HFFc6 (cell line): ENCODE measurements at regions not wholly inside any gene's neighbourhood (a gene's known extent, or its start where the extent isn't known, plus 50 kb on each side); places are given as distances from the start of the nearest gene placed in this dataset.

ENCODE experiments used
- DNase-seq: peaks from one replicate; pipeline ENCODE4 v3.0.0-alpha.2; 2018
- H3K27ac Mint-ChIP-seq: 2 replicates; pipeline ENCODE4 v1.8.0; 2020; ENCODE audit warnings: mild to moderate bottlenecking, mixed read lengths
- H3K27me3 Mint-ChIP-seq: 2 replicates; pipeline ENCODE4 v1.8.0; 2021; ENCODE audit warnings: mild to moderate bottlenecking, moderate library complexity, mixed read lengths; ENCODE audit not compliant: insufficient read depth
- H3K36me3 Mint-ChIP-seq: 2 replicates; pipeline ENCODE4 v1.8.0; 2021; ENCODE audit warnings: low read depth, mixed read lengths
- H3K4me1 Mint-ChIP-seq: 2 replicates; pipeline ENCODE4 v1.8.0; 2020; ENCODE audit warnings: low read depth, mixed read lengths
- H3K4me3 Mint-ChIP-seq: 2 replicates; pipeline ENCODE4 v1.8.0; 2020; ENCODE audit warnings: mild to moderate bottlenecking, moderate library complexity, mixed read lengths
- H3K9me3 Mint-ChIP-seq: 2 replicates; pipeline ENCODE4 v1.8.0; 2020; ENCODE audit warnings: mild to moderate bottlenecking, mixed read lengths
- TF ChIP-seq, protein P1 (sequence below): fragments of 200-600 bp; sonication (generic); IDR thresholded peaks from 2 replicates; pipeline ENCODE4 v1.5.0; 2021; ENCODE audit warnings: antibody characterized with exemption, mild to moderate bottlenecking

DNA sequence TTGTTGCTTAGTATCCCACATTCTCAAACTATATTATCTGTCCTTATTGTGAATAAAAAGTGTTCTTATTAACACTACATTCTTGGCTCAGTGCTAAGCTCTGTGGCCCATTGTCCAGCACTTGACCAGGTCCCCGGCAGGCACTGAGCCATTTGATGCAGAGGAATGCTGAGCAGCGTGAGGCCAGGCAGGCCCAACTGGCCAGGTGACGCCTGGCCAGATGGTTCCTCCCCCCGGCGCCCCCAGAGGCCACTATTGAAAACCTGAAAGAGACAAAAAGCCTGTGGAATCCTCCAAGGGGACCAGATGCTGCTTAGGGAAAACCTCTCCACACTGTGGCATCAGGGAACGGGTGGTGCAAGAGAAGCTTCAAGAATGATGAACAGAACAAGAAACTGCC is 597.5 kb upstream of the JAG1 start:
- Mint-ChIP-seq H3K4me3 (no peak overlapping the region), H3K27me3 (peaks cover 5% of the 10 kb centered on the region; the same call in 1 of the 2 replicates), H3K4me1 (peaks cover 23% of the 10 kb centered on the region), H3K27ac (no peak overlapping the region), H3K9me3 (no peaks in the 10 kb centered on the region), H3K36me3 (no peaks in the 10 kb centered on the region)
- no peak for DNase-seq
- TF ChIP-seq, protein P1, sequence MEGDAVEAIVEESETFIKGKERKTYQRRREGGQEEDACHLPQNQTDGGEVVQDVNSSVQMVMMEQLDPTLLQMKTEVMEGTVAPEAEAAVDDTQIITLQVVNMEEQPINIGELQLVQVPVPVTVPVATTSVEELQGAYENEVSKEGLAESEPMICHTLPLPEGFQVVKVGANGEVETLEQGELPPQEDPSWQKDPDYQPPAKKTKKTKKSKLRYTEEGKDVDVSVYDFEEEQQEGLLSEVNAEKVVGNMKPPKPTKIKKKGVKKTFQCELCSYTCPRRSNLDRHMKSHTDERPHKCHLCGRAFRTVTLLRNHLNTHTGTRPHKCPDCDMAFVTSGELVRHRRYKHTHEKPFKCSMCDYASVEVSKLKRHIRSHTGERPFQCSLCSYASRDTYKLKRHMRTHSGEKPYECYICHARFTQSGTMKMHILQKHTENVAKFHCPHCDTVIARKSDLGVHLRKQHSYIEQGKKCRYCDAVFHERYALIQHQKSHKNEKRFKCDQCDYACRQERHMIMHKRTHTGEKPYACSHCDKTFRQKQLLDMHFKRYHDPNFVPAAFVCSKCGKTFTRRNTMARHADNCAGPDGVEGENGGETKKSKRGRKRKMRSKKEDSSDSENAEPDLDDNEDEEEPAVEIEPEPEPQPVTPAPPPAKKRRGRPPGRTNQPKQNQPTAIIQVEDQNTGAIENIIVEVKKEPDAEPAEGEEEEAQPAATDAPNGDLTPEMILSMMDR, result peak; percentile 30; the same call in 1 of the 2 replicates

DNA sequence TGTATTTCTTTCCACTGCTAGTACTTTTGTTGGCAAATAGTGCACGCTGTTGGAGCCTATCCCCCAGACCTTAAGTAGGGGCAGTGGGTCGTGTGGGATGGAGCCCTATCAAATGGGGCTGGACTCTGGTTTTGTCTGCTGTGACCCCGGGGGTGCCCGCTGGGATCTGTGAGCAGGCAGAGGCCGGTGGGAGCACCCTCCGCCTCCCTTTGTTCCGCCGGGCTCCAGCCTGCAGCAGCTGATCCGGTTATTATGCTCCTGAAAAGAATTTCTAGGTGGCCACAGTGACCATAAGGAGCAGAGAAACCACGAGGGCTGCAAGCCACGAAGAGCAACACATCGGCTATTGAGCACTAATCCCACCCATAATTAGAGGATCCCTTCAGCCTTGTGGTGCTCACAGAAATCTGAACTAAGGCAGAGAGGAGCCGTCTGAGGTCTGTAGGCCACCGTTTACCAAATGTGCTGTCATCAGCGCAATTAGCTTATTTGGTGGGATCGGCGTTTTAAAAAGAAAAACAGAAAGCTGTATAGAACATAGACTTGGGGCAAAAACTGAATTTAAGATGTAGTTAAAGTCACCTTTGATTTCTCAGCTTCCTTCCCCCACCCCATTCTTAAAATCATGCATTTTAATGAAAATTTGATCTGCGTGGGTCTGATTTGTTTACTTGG is 598.3 kb upstream of the JAG1 start:
- Mint-ChIP-seq H3K36me3 (no peaks in the 10 kb centered on the region), H3K4me3 (no peak overlapping the region), H3K27ac (no peak overlapping the region), H3K27me3 (peaks cover 5% of the 10 kb centered on the region; the same call in 1 of the 2 replicates), H3K9me3 (no peaks in the 10 kb centered on the region), H3K4me1 (peaks cover 15% of the 10 kb centered on the region)
- DNase-seq, result no peak
- TF ChIP-seq, protein P1, result no peak

DNA sequence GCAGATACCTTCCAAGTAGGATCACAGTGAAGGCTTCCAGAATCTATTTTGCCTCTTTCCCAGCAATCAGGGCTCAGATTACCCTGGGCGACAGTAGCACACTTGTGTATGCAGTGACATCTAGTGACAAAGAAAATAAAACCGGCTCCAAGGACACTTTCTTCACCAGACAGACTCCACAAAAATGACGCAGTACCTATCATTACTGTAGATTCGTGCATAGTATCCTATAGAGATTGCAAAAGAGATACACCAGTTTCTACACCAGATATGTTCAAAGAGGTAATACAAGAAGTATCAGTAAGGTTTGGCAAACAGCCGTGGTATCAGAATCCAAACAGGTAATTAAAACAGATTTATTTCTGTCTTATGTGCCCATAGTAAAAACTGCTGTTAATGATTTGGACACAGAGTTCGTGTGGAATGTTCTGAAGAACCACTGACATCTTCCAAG is 600.4 kb upstream of the JAG1 start:
- Mint-ChIP-seq H3K27ac (no peak overlapping the region), H3K9me3 (no peaks in the 10 kb centered on the region), H3K4me3 (no peak overlapping the region), H3K27me3 (peaks cover 5% of the 10 kb centered on the region; the same call in 1 of the 2 replicates), H3K36me3 (no peaks in the 10 kb centered on the region), H3K4me1 (no peaks in the 10 kb centered on the region)
- TF ChIP-seq, protein P1, result peak; percentile 76
- peak; percentile 65 for DNase-seq

DNA sequence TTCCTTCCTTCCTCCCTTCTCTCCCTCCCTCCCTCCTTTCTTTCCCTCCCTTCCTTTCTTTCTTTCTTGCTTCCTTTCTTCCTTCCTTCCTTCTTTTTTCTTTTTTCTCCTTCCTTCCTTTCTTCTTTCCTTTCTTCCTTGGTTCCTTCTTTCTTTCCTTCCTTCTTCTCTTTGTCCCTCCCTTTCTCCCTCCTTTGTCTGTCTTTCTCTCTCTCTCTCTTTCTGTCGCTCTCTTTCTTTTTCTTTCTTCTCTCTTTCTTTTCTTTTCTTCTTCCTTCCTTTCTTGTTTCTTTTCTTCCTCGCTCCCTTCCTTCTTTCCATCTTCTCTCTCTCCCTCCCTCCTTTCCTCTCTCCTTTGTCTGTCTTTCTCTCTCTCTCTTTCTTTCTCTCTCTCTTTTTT is 601.9 kb upstream of the JAG1 start:
- Mint-ChIP-seq H3K27me3 (peaks cover 9% of the 10 kb centered on the region; the same call in 1 of the 2 replicates), H3K27ac (no peak overlapping the region), H3K9me3 (no peaks in the 10 kb centered on the region), H3K4me1 (no peaks in the 10 kb centered on the region), H3K4me3 (no peak overlapping the region), H3K36me3 (no peaks in the 10 kb centered on the region)
- TF ChIP-seq, protein P1, result no peak
- no peak for DNase-seq

DNA sequence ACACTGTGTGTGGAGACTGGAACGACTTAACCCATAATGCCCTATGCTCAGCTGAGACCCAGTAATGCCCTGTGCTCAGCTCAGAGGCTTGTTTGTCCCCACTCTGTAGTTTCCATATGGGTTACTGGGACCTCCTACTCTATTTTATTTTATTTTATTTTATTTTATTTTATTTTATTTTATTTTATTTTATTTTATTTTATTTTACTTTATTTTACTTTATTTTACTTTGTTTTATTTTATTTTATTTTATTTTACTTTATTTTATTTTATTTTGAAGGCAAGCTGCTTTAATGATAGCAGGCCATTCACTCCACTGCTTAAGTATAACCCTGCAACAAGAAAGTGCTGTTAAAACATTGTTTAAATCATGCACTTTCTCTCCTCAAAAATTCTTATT is 603.4 kb upstream of the JAG1 start:
- H3K27ac Mint-ChIP-seq, result no peak overlapping the region
- H3K4me1 Mint-ChIP-seq, result no peaks in the 10 kb centered on the region

More for the DNA sequence above, 603.4 kb upstream of the JAG1 start:
- H3K4me3 Mint-ChIP-seq, result no peak overlapping the region
- H3K36me3 Mint-ChIP-seq, result no peaks in the 10 kb centered on the region
- peaks cover 8% of the 10 kb centered on the region; the same call in 1 of the 2 replicates for H3K27me3 Mint-ChIP-seq
- no peaks in the 10 kb centered on the region for H3K9me3 Mint-ChIP-seq
- DNase-seq, result no peak
- TF ChIP-seq, protein P1, result no peak
